Frontal cortex (tissue), 3 donors: ENCODE measurements at regions not wholly inside any gene's neighbourhood (a gene's known extent, or its start where the extent isn't known, plus 50 kb on each side); places are given as distances from the start of the nearest gene placed in this dataset.

Source experiments
- DNase-seq, 2 donors: peaks; one replicate each; pipeline ENCODE4 v3.0.0; 2012; ENCODE audit warnings: low spot score in 2 of 2
- FAIRE-seq: peaks from 2 replicates; lab custom pipeline; 2012; peaks lifted over from hg19 to GRCh38; lab: Jason Lieb, UNC
- donor health status: control.
- donor health status: control.
- donor health status: control.

- FAIRE-seq (no peak), DNase-seq (no peak)
These were observed 52.8 kb upstream of the DHX15 start for GRCh38 chr4:24637173-24637572.

GRCh38 chr4:24638396-24638875 lies 54.1 kb upstream of the DHX15 start:
- DNase-seq (no peak), FAIRE-seq (no peak)

- no peak for DNase-seq
- FAIRE-seq: no peak
These were observed 55.4 kb upstream of the DHX15 start for GRCh38 chr4:24639714-24640113.

GRCh38 chr4:24640366-24640765 lies 56.0 kb upstream of the DHX15 start:
- FAIRE-seq (no peak), DNase-seq (no peak)

- FAIRE-seq (no peak), DNase-seq (no peak)
These were observed 58.7 kb upstream of the DHX15 start for GRCh38 chr4:24642981-24643547.

- no peak for DNase-seq
- FAIRE-seq: no peak
These were observed 59.6 kb upstream of the DHX15 start for GRCh38 chr4:24643774-24644520.

GRCh38 chr4:24644983-24645764 lies 60.8 kb upstream of the DHX15 start:
- FAIRE-seq: no peak

GRCh38 chr4:24645765-24646550 lies 61.6 kb upstream of the DHX15 start:
- FAIRE-seq (no peak), DNase-seq (no peak)

More at GRCh38 chr4:24644983-24645764, 60.8 kb upstream of the DHX15 start:
- DNase-seq: no peak

- FAIRE-seq: no peak
- no peak for DNase-seq
These were observed 62.6 kb upstream of the DHX15 start for GRCh38 chr4:24646798-24647460.

GRCh38 chr4:24650849-24651640 lies 66.7 kb upstream of the DHX15 start:
- FAIRE-seq (no peak), DNase-seq (no peak)

GRCh38 chr4:24655326-24655725 lies 71.0 kb upstream of the DHX15 start:
- DNase-seq (no peak), FAIRE-seq (no peak)

GRCh38 chr4:24655971-24656370 lies 71.6 kb upstream of the DHX15 start:
- FAIRE-seq (no peak), DNase-seq (no peak)

GRCh38 chr4:24656906-24657305 lies 72.6 kb upstream of the DHX15 start:
- FAIRE-seq (no peak), DNase-seq (no peak)

- DNase-seq (no peak), FAIRE-seq (no peak)
These were observed 73.6 kb upstream of the DHX15 start for GRCh38 chr4:24657768-24658617.

GRCh38 chr4:24659241-24659961 lies 75.0 kb upstream of the DHX15 start:
- DNase-seq (no peak), FAIRE-seq (no peak)

- no peak for DNase-seq
- no peak for FAIRE-seq
These were observed 77.7 kb upstream of the DHX15 start for GRCh38 chr4:24662056-24662455.

- DNase-seq (no peak), FAIRE-seq (no peak)
These were observed 78.2 kb upstream of the DHX15 start for GRCh38 chr4:24662542-24662941.
